SW480 (cell line): ENCODE measurements at regions not wholly inside any gene's neighbourhood (a gene's known extent, or its start where the extent isn't known, plus 50 kb on each side); places are given as distances from the start of the nearest gene placed in this dataset.

Source experiments
- DNase-seq: peaks from one replicate; pipeline ENCODE4 v3.0.0-alpha.2; 2016; ENCODE audit warnings: low spot score

- DNase-seq: no peak
These were observed 1318.3 kb downstream of the AACS start for GRCh38 chr12:126383506-126383905.

- no peak for DNase-seq
These were observed 1318.9 kb downstream of the AACS start for GRCh38 chr12:126384026-126384564.

- no peak for DNase-seq
These were observed 1320.5 kb downstream of the AACS start for GRCh38 chr12:126385785-126386184.

GRCh38 chr12:126389220-126389841, 1324.1 kb downstream of the AACS start:
- DNase-seq: no peak

GRCh38 chr12:126389961-126390360, 1324.7 kb downstream of the AACS start:
- DNase-seq: no peak

GRCh38 chr12:126390969-126391566, 1325.8 kb downstream of the AACS start:
- no peak for DNase-seq

- no peak for DNase-seq
These were observed 1331.3 kb downstream of the AACS start for GRCh38 chr12:126396536-126396935.

- DNase-seq: no peak
These were observed 1331.9 kb downstream of the AACS start for GRCh38 chr12:126397071-126397581.

GRCh38 chr12:126397660-126398059, 1332.4 kb downstream of the AACS start:
- DNase-seq: no peak

- DNase-seq: no peak
These were observed 1335.6 kb downstream of the AACS start for GRCh38 chr12:126400831-126401230.

GRCh38 chr12:126404293-126404881, 1339.2 kb downstream of the AACS start:
- no peak for DNase-seq

GRCh38 chr12:126418400-126418799, 1353.2 kb downstream of the AACS start:
- DNase-seq: no peak

- DNase-seq: no peak
These were observed 1353.9 kb downstream of the AACS start for GRCh38 chr12:126419131-126419530.

GRCh38 chr12:126424696-126425095, 1359.5 kb downstream of the AACS start:
- DNase-seq: no peak

- no peak for DNase-seq
These were observed 1360.0 kb downstream of the AACS start for GRCh38 chr12:126425264-126425663.

- no peak for DNase-seq
These were observed 1363.5 kb downstream of the AACS start for GRCh38 chr12:126428769-126429168.

GRCh38 chr12:126430921-126431320, 1365.7 kb downstream of the AACS start:
- DNase-seq: no peak

GRCh38 chr12:126431767-126432166, 1366.5 kb downstream of the AACS start:
- DNase-seq: no peak

GRCh38 chr12:126432780-126433179, 1367.5 kb downstream of the AACS start:
- no peak for DNase-seq

- DNase-seq: no peak
These were observed 1369.3 kb downstream of the AACS start for GRCh38 chr12:126434412-126434985.

GRCh38 chr12:126436041-126436440, 1370.8 kb downstream of the AACS start:
- DNase-seq: no peak

GRCh38 chr12:126437934-126438333, 1372.7 kb downstream of the AACS start:
- no peak for DNase-seq

GRCh38 chr12:126443977-126444376, 1378.7 kb downstream of the AACS start:
- DNase-seq: no peak
